PC-9 (cell line): ENCODE measurements at regions not wholly inside any gene's neighbourhood (a gene's known extent, or its start where the extent isn't known, plus 50 kb on each side); places are given as distances from the start of the nearest gene placed in this dataset.
A peak's percentile ranks its signal among the peaks of the same experiment; 100 is the strongest.

Experiments
- BruUV-seq: library from RNA; stranded (reverse); fragments of 400-500 nt; replicated peaks from 2 replicates; lab custom pipeline; 2021; lab: Mats Ljungman, UMichigan
- CTCF ChIA-PET: fragments of 300-600 bp; sonication (Branson Sonifier 250); formaldehyde crosslinking; loops from one replicate; lab custom pipeline; 2022; ENCODE audit warnings: antibody characterized with exemption; lab: Charles Lee
- POLR2A ChIA-PET: fragments of 300-600 bp; sonication (Branson Sonifier 250); formaldehyde crosslinking; loops from one replicate; lab custom pipeline; 2022; ENCODE audit warnings: antibody characterized with exemption; ENCODE audit not compliant: unreplicated experiment; lab: Charles Lee
- DNase-seq, 2 experiments: peaks; one replicate each; pipeline versions ENCODE4 v3.0.0 to v3.0.0-alpha.2; 2015 to 2022; ENCODE audit warnings: mixed read lengths in 1 of 2
- H2AFZ ChIP-seq: fragments of 200-600 bp; sonication (generic); 2 replicates; pipeline ENCODE4 v1.8.1; 2017; ENCODE audit warnings: antibody characterized with exemption
- H3F3A ChIP-seq: fragments of 200-600 bp; sonication (generic); 2 replicates; pipeline ENCODE4 v1.8.1; 2017; ENCODE audit warnings: antibody characterized with exemption, mild to moderate bottlenecking, low read depth; ENCODE audit not compliant: insufficient read depth
- H3K27ac ChIP-seq: fragments of 200-600 bp; sonication (generic); 2 replicates; pipeline ENCODE4 v1.6.1; 2016; ENCODE audit warnings: mixed run types
- H3K27me3 ChIP-seq: fragments of 200-600 bp; sonication (generic); 2 replicates; pipeline ENCODE4 v1.6.1; 2016; ENCODE audit warnings: low read depth, mixed run types; ENCODE audit not compliant: insufficient read depth
- H3K36me3 ChIP-seq: fragments of 200-600 bp; sonication (generic); 2 replicates; pipeline ENCODE4 v1.6.1; 2016; ENCODE audit warnings: low read depth, mixed run types
- H3K4me1 ChIP-seq: fragments of 200-600 bp; sonication (generic); replicated peaks from 2 replicates; pipeline ENCODE4 v1.6.1; 2016; ENCODE audit warnings: mixed run types; ENCODE audit not compliant: insufficient read depth
- H3K4me2 ChIP-seq: fragments of 200-600 bp; sonication (generic); 2 replicates; pipeline ENCODE4 v1.6.1; 2017; ENCODE audit warnings: mixed run types
- H3K4me3 ChIP-seq: fragments of 200-600 bp; sonication (generic); 2 replicates; pipeline ENCODE4 v1.6.1; 2016; ENCODE audit warnings: mixed run types
- H3K79me2 ChIP-seq: fragments of 200-600 bp; sonication (generic); 2 replicates; pipeline ENCODE4 v1.6.1; 2017; ENCODE audit warnings: low read depth, mixed run types
- H3K9me2 ChIP-seq: fragments of 200-600 bp; sonication (generic); 2 replicates; pipeline ENCODE4 v1.8.1; 2017; ENCODE audit warnings: mild to moderate bottlenecking; ENCODE audit not compliant: insufficient read depth
- H3K9me3 ChIP-seq: fragments of 200-600 bp; sonication (generic); 2 replicates; pipeline ENCODE4 v1.8.1; 2016; ENCODE audit warnings: low read depth; ENCODE audit not compliant: insufficient read depth
- H4K20me1 ChIP-seq: fragments of 200-600 bp; sonication (generic); 2 replicates; pipeline ENCODE4 v1.8.1; 2017; ENCODE audit not compliant: insufficient read depth
- EZH2 ChIP-seq: fragments of 200-600 bp; sonication (generic); IDR thresholded peaks from 2 replicates; pipeline ENCODE4 v1.8.0; 2017; ENCODE audit warnings: antibody characterized with exemption, low read depth
- intact Hi-C: fragments of 100-400 bp; cut with micrococcal nuclease; formaldehyde crosslinking; loops from one replicate; pipeline ENCODE4 v1.10.0; 2022; ENCODE audit not compliant: unreplicated experiment
- TF ChIP-seq, protein P1 (sequence below): fragments of 200-600 bp; sonication (generic); conservative IDR thresholded peaks from 2 replicates; pipeline ENCODE4 v1.6.1; 2017; ENCODE audit warnings: mixed run types, antibody characterized with exemption, mild to moderate bottlenecking, moderate library complexity

DNA sequence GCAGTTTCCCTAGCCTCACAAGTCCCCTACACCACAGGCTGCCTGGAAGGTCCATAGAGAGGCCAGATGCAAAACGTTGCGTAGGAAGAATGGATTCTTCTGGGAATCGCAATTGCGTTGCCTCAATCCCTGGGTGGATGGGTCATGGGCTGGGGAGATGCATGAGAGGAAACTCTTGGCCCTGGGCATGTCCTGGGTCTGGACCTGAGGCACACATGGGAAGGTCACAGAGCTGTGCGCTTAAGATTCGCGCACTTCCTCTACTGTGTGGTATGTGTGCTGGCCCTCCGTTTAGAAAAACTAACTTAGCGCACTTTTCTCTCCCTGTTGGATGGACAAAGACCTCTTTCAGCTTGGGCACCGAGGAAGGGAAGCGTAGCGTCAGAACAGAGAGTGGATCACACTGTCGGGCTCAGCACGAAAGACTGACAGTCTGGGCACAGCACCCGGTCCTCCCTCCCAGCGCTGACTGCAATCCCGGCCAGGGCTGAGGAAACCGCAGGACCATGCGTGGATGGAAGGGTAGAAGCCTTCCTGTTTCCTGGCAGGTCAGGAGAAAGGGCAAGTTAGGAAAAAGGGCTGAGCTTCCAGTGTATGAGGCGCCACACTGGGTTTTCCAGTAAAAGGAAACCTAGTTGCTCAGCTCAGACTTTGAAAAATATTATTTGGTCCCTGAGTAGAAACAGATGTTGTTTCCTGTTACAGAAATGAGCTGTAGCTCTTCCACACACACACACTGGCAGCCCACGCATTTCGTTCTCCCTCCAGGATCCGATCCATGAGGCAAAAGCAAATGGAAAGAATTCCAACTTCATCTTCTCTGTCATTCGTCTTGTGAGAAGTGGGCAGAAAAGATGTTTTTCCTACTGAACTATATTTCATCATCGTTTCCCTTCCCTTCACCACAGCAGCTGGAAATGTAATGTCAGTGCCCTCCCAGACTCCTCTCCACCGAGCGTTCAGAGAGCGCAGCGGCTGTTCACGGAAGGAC lies 86.0 kb downstream of the ING1 start:
- Histone ChIP-seq H3K4me2 (no peak overlapping the region), H3K36me3 (no peaks in the 10 kb centered on the region), H2AFZ (no peak overlapping the region), H3K79me2 (no peaks in the 10 kb centered on the region), H4K20me1 (no peaks in the 10 kb centered on the region), H3K4me1 (no peaks in the 10 kb centered on the region), H3K4me3 (no peak overlapping the region), H3F3A (no peaks in the 10 kb centered on the region), H3K9me3 (no peaks in the 10 kb centered on the region), H3K27ac (no peak overlapping the region), H3K27me3 (peaks cover 75% of the 10 kb centered on the region), H3K9me2 (no peaks in the 10 kb centered on the region)
- CTCF ChIA-PET: no interaction called here
- intact Hi-C loops: no loop called here
- no peak for TF ChIP-seq EZH2
- TF ChIP-seq, protein P1, sequence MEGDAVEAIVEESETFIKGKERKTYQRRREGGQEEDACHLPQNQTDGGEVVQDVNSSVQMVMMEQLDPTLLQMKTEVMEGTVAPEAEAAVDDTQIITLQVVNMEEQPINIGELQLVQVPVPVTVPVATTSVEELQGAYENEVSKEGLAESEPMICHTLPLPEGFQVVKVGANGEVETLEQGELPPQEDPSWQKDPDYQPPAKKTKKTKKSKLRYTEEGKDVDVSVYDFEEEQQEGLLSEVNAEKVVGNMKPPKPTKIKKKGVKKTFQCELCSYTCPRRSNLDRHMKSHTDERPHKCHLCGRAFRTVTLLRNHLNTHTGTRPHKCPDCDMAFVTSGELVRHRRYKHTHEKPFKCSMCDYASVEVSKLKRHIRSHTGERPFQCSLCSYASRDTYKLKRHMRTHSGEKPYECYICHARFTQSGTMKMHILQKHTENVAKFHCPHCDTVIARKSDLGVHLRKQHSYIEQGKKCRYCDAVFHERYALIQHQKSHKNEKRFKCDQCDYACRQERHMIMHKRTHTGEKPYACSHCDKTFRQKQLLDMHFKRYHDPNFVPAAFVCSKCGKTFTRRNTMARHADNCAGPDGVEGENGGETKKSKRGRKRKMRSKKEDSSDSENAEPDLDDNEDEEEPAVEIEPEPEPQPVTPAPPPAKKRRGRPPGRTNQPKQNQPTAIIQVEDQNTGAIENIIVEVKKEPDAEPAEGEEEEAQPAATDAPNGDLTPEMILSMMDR: no peak
- no TSS peak for BruUV-seq
- peak in 1 of 2 experiments; percentile 28 for DNase-seq
- POLR2A ChIA-PET: interaction anchor here (0.7 kb wide), 1 partner anchor 13 kb away, joined by 3 read pairs; no protein-coding TSS in a partner anchor

DNA sequence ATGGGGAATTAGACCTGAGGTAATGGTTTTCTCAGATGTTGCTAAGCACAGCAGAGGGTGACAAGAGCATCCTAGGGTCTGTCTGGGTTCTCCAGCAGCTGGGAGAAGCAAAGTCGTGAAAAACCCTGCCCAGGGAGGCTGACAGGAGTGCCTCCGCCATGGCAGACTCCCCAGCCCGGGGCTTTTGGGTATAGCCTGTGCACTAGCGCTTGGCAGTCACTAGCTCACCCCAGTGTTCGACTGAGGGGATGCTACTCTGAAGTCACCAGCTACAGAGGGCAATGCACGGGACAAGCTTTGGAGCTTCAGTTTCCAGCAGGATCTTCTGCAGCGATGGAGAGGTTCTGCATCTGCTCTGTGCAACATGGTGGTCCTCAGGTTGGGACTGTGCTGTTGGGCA lies 87.5 kb downstream of the ING1 start:
- no peak overlapping the region for H3K4me2 ChIP-seq
- H3K9me2 ChIP-seq: no peaks in the 10 kb centered on the region
- POLR2A ChIA-PET: no interaction called here
- intact Hi-C loops: no loop called here
- no peaks in the 10 kb centered on the region for H3K9me3 ChIP-seq
- TF ChIP-seq, protein P1: no peak
- no peak for TF ChIP-seq EZH2
- no peaks in the 10 kb centered on the region for H3F3A ChIP-seq
- no peak overlapping the region for H2AFZ ChIP-seq
- H3K27ac ChIP-seq: no peak overlapping the region
- DNase-seq: peak in 1 of 2 experiments; percentile 34
- H3K36me3 ChIP-seq: no peaks in the 10 kb centered on the region
- no peaks in the 10 kb centered on the region for H3K4me1 ChIP-seq
- CTCF ChIA-PET: no interaction called here
- BruUV-seq: no TSS peak
- no peak overlapping the region for H3K4me3 ChIP-seq
- no peaks in the 10 kb centered on the region for H3K79me2 ChIP-seq
- H4K20me1 ChIP-seq: no peaks in the 10 kb centered on the region
- H3K27me3 ChIP-seq: peaks cover 62% of the 10 kb centered on the region

DNA sequence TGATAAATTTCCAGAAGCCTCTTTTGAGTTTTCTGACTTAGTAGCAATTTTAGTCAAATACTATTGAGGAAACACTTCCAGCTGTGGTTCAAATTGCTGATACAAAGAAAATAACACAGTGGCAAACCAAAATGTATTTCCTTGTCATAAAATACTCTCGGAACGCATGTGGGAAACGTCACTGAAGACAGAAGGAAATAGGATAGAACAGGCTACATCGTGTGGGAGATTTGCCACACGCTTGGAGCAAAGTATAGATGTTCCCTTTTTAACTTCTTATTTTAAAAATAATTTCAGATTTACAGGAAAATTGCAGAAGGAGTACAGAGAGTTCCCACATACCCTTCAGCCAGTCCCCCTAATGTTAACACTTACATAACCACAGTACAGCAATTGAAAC lies 88.8 kb downstream of the ING1 start:
- no peak overlapping the region for H3K4me3 ChIP-seq
- POLR2A ChIA-PET: no interaction called here
- peak in 1 of 2 experiments; percentile 22 for DNase-seq
- H3K79me2 ChIP-seq: no peaks in the 10 kb centered on the region
- no peaks in the 10 kb centered on the region for H3F3A ChIP-seq
- no peaks in the 10 kb centered on the region for H3K9me2 ChIP-seq
- no peak overlapping the region for H3K4me2 ChIP-seq
- no peaks in the 10 kb centered on the region for H3K4me1 ChIP-seq
- no peak overlapping the region for H2AFZ ChIP-seq
- no TSS peak for BruUV-seq
- no peak overlapping the region for H3K27ac ChIP-seq
- CTCF ChIA-PET: no interaction called here
- peaks cover 52% of the 10 kb centered on the region for H3K27me3 ChIP-seq
- H3K9me3 ChIP-seq: no peaks in the 10 kb centered on the region
- no peak for TF ChIP-seq EZH2
- TF ChIP-seq, protein P1: no peak
- intact Hi-C loops: no loop called here
- no peaks in the 10 kb centered on the region for H4K20me1 ChIP-seq
- no peaks in the 10 kb centered on the region for H3K36me3 ChIP-seq
